H9 (cell line): ENCODE measurements at regions not wholly inside any gene's neighbourhood (a gene's known extent, or its start where the extent isn't known, plus 50 kb on each side); places are given as distances from the start of the nearest gene placed in this dataset.

ENCODE experiments used
- DNase-seq: peaks from one replicate; pipeline ENCODE4 v3.0.0-alpha.2; 2017
- H2AFZ ChIP-seq: one replicate; pipeline ENCODE4 v1.6.1; 2013; ENCODE audit warnings: mild to moderate bottlenecking, low read length, control low read depth, moderate library complexity
- H2AK5ac ChIP-seq: 2 replicates; pipeline ENCODE4 v1.6.1; 2013; ENCODE audit warnings: low read length, control low read depth, mixed read lengths; ENCODE audit not compliant: insufficient read length
- H2BK120ac ChIP-seq: one replicate; pipeline ENCODE4 v1.6.1; 2013; ENCODE audit warnings: low read depth, mild to moderate bottlenecking, low read length, control low read depth, inconsistent platforms; ENCODE audit not compliant: poor library complexity, severe bottlenecking
- H2BK12ac ChIP-seq: 2 replicates; pipeline ENCODE4 v1.6.1; 2013; ENCODE audit warnings: low read length, control low read depth, mixed read lengths, low read depth; ENCODE audit not compliant: insufficient read length
- H2BK15ac ChIP-seq: 2 replicates; pipeline ENCODE4 v1.6.1; 2013; ENCODE audit warnings: low read depth, low read length, control low read depth
- H2BK20ac ChIP-seq: one replicate; pipeline ENCODE4 v1.6.1; 2013; ENCODE audit warnings: low read depth, mild to moderate bottlenecking, low read length, control low read depth, inconsistent platforms; ENCODE audit not compliant: poor library complexity, severe bottlenecking
- H2BK5ac ChIP-seq: 2 replicates; pipeline ENCODE4 v1.6.1; 2013; ENCODE audit warnings: low read length, control low read depth, mixed read lengths; ENCODE audit not compliant: insufficient read length
- H3K14ac ChIP-seq: 2 replicates; pipeline ENCODE4 v1.6.1; 2013; ENCODE audit warnings: low read length, control low read depth; ENCODE audit not compliant: insufficient read depth
- H3K18ac ChIP-seq: 2 replicates; pipeline ENCODE4 v1.6.1; 2013; ENCODE audit warnings: low read depth, mild to moderate bottlenecking, mixed read lengths, low read length, control low read depth; ENCODE audit not compliant: insufficient read length
- H3K23ac ChIP-seq: 2 replicates; pipeline ENCODE4 v1.6.1; 2013; ENCODE audit warnings: low read length, control low read depth, mixed read lengths, low read depth; ENCODE audit not compliant: insufficient read length
- H3K23me2 ChIP-seq: 2 replicates; pipeline ENCODE4 v1.6.1; 2013; ENCODE audit warnings: low read depth, mild to moderate bottlenecking, mixed read lengths, low read length, control low read depth; ENCODE audit not compliant: insufficient read length, poor library complexity, severe bottlenecking
- H3K27ac ChIP-seq: 2 replicates; pipeline ENCODE4 v1.5.1; 2013; ENCODE audit warnings: low read length, control low read depth, mixed read lengths, low read depth; ENCODE audit not compliant: insufficient read length
- H3K27me3 ChIP-seq: 2 replicates; pipeline ENCODE4 v1.6.1; 2013; ENCODE audit warnings: low read length, control low read depth, inconsistent platforms; ENCODE audit not compliant: insufficient read depth
- H3K4ac ChIP-seq: 2 replicates; pipeline ENCODE4 v1.6.1; 2013; ENCODE audit warnings: low read depth, mild to moderate bottlenecking, control low read depth, inconsistent platforms, low read length, moderate library complexity
- H3K4me1 ChIP-seq: 2 replicates; pipeline ENCODE4 v1.6.1; 2013; ENCODE audit warnings: low read length, control low read depth, inconsistent platforms; ENCODE audit not compliant: insufficient read depth
- H3K4me2 ChIP-seq: 2 replicates; pipeline ENCODE4 v1.6.1; 2013; ENCODE audit warnings: low read length, control low read depth, mixed read lengths; ENCODE audit not compliant: insufficient read length, insufficient read depth
- H3K56ac ChIP-seq: 2 replicates; pipeline ENCODE4 v1.6.1; 2013; ENCODE audit warnings: low read depth, mild to moderate bottlenecking, mixed read lengths, low read length, control low read depth; ENCODE audit not compliant: insufficient read length
- H3K79me1 ChIP-seq: 2 replicates; pipeline ENCODE4 v1.6.1; 2013; ENCODE audit warnings: low read depth, mild to moderate bottlenecking, moderate library complexity, low read length, control low read depth, inconsistent platforms; ENCODE audit not compliant: insufficient read depth, poor library complexity, severe bottlenecking
- H3K79me2 ChIP-seq: 2 replicates; pipeline ENCODE4 v1.6.1; 2013; ENCODE audit warnings: low read length, control low read depth, inconsistent platforms; ENCODE audit not compliant: insufficient read depth
- H3K9ac ChIP-seq: 2 replicates; pipeline ENCODE4 v1.6.1; 2013; ENCODE audit warnings: low read length, control low read depth, mixed read lengths; ENCODE audit not compliant: insufficient read length; ENCODE audit errors: extremely low read depth
- H3K9me3 ChIP-seq: one replicate; pipeline ENCODE4 v1.6.1; 2013; ENCODE audit warnings: low read depth, low read length, inconsistent platforms; ENCODE audit not compliant: control insufficient read depth
- H3T11ph ChIP-seq: one replicate; pipeline ENCODE4 v1.6.1; 2013; ENCODE audit warnings: mild to moderate bottlenecking, low read length, control low read depth, inconsistent platforms
- H4K20me1 ChIP-seq: one replicate; pipeline ENCODE4 v1.6.1; 2013; ENCODE audit not compliant: control insufficient read depth, insufficient read length, insufficient read depth
- H4K5ac ChIP-seq: 2 replicates; pipeline ENCODE4 v1.6.1; 2013; ENCODE audit warnings: low read depth, mild to moderate bottlenecking, mixed read lengths, low read length, control low read depth; ENCODE audit not compliant: insufficient read length
- H4K8ac ChIP-seq: replicated peaks from 2 replicates; pipeline ENCODE4 v1.6.1; 2013; ENCODE audit warnings: low read length, control low read depth, mixed read lengths, low read depth; ENCODE audit not compliant: insufficient read length
- H4K91ac ChIP-seq: 2 replicates; pipeline ENCODE4 v1.6.1; 2013; ENCODE audit warnings: low read depth, mild to moderate bottlenecking, moderate library complexity, mixed read lengths, low read length, control low read depth; ENCODE audit not compliant: insufficient read length
- H3K27ac Mint-ChIP-seq, 3 experiments: 2 replicates in 2 of 3; 3 replicates in 1 of 3; pipeline ENCODE4 v1.8.0; 2020 to 2021; ENCODE audit warnings: mixed read lengths in 3 of 3, mild to moderate bottlenecking in 1 of 3, moderate library complexity in 1 of 3
- H3K27me3 Mint-ChIP-seq: 2 replicates; pipeline ENCODE4 v1.8.0; 2021; ENCODE audit warnings: low read depth, mild to moderate bottlenecking, moderate library complexity, mixed read lengths
- H3K36me3 Mint-ChIP-seq, 3 experiments: 2 replicates in 2 of 3; 3 replicates in 1 of 3; pipeline ENCODE4 v1.8.0; 2020 to 2021; ENCODE audit warnings: low read depth in 3 of 3, mixed read lengths in 3 of 3; ENCODE audit not compliant: insufficient read depth in 1 of 3
- H3K4me1 Mint-ChIP-seq, 2 experiments: 2 replicates each; pipeline ENCODE4 v1.8.0; 2020; ENCODE audit warnings: mixed read lengths in 2 of 2
- H3K4me3 Mint-ChIP-seq, 2 experiments: 2 replicates in 1 of 2; 3 replicates in 1 of 2; pipeline ENCODE4 v1.8.0; 2020 to 2021; ENCODE audit warnings: mild to moderate bottlenecking in 2 of 2, mixed read lengths in 2 of 2, moderate library complexity in 1 of 2
- H3K9me3 Mint-ChIP-seq, 2 experiments: 2 replicates in 1 of 2; 3 replicates in 1 of 2; pipeline ENCODE4 v1.8.0; 2020; ENCODE audit warnings: mild to moderate bottlenecking in 2 of 2, mixed read lengths in 2 of 2, moderate library complexity in 1 of 2
- WGBS: extraction: QIAGEN DNeasy Blood & Tissue Kit; methylation state at CpG from one replicate; pipeline ENCODE4 v1.1.7; 2013; ENCODE audit warnings: missing lambda C conversion rate, low lambda C conversion rate, mixed read lengths; ENCODE audit not compliant: insufficient read length; ENCODE audit errors: extremely low coverage; 5-methylcytosine and 5-hydroxymethylcytosine counted together
- TF ChIP-seq, protein P1 (sequence below): fragments of 200-600 bp; sonication (generic); conservative IDR thresholded peaks from 3 replicates; pipeline ENCODE4 v1.8.0; 2021; ENCODE audit warnings: antibody characterized with exemption, mild to moderate bottlenecking

DNA sequence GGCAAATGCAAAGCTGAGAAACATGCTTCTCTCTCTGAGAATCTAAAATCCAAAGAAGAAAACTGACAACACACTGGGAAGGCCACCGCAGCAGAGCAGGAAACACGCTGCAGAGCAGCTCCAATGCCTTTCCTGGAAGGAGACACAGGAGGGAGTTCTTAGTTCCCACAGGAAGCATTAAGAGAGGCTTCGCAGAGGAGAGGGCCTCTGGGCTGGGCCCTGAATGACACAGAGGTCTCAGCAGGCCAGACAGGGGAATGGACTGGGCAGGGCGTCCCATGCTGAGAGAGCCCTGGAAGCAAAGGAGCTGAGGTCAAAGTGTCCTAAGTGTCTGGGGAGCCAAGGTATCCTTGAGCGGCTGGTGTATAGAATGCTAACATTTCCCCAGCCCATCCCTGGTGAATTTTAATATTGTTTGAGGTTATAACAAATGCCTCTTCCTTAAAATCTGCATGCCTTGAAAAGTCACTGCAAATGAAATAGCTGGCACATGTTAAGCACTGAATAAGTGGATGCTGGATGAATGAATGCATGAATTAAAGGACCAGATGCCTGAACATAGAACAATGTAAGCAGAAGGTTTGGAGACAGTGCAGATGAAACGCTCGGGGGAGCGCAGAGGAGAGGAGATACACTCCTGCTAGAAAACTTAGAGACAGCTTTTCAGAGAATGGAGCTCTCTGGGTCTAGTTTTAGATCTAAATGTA, 110.0 kb upstream of the SYNDIG1 start:
- WGBS, result no CpG with 5 or more reads among the region's 8 CpGs
- Histone ChIP-seq H3K27me3 (no peaks in the 10 kb centered on the region), H3T11ph (no peak overlapping the region), H3K9me3 (no peaks in the 10 kb centered on the region), H3K27ac (no peak overlapping the region), H3K4me2 (no peak overlapping the region), H3K23me2 (no peaks in the 10 kb centered on the region), H3K79me1 (no peaks in the 10 kb centered on the region), H2BK5ac (no peak overlapping the region), H2BK15ac (no peak overlapping the region), H2BK12ac (no peak overlapping the region), H3K79me2 (no peaks in the 10 kb centered on the region), H4K91ac (no peak overlapping the region), H2AK5ac (no peak overlapping the region), H3K18ac (no peak overlapping the region), H4K8ac (no peak overlapping the region), H2BK120ac (no peak overlapping the region), H3K14ac (no peak overlapping the region; the same call in 1 of the 2 replicates), H3K4me1 (no peaks in the 10 kb centered on the region), H3K9ac (no peak overlapping the region), H2BK20ac (no peak overlapping the region), H2AFZ (no peak overlapping the region), H3K4ac (no peak overlapping the region), H3K23ac (no peak overlapping the region), H3K56ac (no peak overlapping the region), H4K20me1 (no peaks in the 10 kb centered on the region), H4K5ac (no peak overlapping the region)
- H3K9me3 Mint-ChIP-seq, result peaks cover 8 to 18% of the 10 kb centered on the region in 2 experiments; a peak in 4 of 5 replicates
- H3K36me3 Mint-ChIP-seq, result peaks cover 2 to 8% (median 3%) of the 10 kb centered on the region in 3 experiments; a peak in 5 of 7 replicates
- peaks cover 4 to 7% of the 10 kb centered on the region in 2 experiments for H3K4me1 Mint-ChIP-seq
- H3K27ac Mint-ChIP-seq, result no peak overlapping the region
- no peak for DNase-seq
- TF ChIP-seq, protein P1, sequence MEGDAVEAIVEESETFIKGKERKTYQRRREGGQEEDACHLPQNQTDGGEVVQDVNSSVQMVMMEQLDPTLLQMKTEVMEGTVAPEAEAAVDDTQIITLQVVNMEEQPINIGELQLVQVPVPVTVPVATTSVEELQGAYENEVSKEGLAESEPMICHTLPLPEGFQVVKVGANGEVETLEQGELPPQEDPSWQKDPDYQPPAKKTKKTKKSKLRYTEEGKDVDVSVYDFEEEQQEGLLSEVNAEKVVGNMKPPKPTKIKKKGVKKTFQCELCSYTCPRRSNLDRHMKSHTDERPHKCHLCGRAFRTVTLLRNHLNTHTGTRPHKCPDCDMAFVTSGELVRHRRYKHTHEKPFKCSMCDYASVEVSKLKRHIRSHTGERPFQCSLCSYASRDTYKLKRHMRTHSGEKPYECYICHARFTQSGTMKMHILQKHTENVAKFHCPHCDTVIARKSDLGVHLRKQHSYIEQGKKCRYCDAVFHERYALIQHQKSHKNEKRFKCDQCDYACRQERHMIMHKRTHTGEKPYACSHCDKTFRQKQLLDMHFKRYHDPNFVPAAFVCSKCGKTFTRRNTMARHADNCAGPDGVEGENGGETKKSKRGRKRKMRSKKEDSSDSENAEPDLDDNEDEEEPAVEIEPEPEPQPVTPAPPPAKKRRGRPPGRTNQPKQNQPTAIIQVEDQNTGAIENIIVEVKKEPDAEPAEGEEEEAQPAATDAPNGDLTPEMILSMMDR, result no peak
- H3K4me3 Mint-ChIP-seq, result no peak overlapping the region
- H3K27me3 Mint-ChIP-seq, result peaks cover 4% of the 10 kb centered on the region; the same call in 1 of the 2 replicates
